Loucy (cell line): ENCODE measurements at regions not wholly inside any gene's neighbourhood (a gene's known extent, or its start where the extent isn't known, plus 50 kb on each side); places are given as distances from the start of the nearest gene placed in this dataset.

Source experiments
- EZH2phosphoT487 ChIP-seq: fragments of 200-600 bp; IDR thresholded peaks from 2 replicates; pipeline ENCODE4 v1.6.1; 2018; ENCODE audit warnings: antibody characterized with exemption, mild to moderate bottlenecking, moderate library complexity, borderline replicate concordance
- TF ChIP-seq, protein P1 (sequence below): fragments of 200-600 bp; sonication (generic); conservative IDR thresholded peaks from 2 replicates; pipeline ENCODE4 v1.5.1; 2014; ENCODE audit warnings: mild to moderate bottlenecking, antibody characterized with exemption, low read length

DNA sequence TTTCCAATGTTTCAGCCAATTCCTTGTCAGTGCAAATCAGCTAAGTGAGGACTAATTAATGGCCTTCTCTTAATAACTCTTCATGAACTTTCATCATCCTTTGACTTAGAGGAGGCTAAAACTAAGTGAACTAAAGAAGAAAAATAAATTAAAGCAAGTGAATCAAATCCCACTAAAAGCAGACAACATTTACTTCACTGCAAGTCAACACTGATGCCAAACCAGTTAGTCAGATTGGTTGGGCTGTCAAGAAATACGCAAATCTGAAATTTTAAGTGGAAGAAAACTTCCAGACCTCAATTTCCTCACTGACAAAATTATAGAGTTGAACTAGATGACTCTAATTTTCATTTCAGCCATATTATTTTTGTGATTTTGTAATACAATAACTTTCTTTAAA is 137.2 kb upstream of the PRLR start:
- TF ChIP-seq EZH2phosphoT487, result no peak
- TF ChIP-seq, protein P1, sequence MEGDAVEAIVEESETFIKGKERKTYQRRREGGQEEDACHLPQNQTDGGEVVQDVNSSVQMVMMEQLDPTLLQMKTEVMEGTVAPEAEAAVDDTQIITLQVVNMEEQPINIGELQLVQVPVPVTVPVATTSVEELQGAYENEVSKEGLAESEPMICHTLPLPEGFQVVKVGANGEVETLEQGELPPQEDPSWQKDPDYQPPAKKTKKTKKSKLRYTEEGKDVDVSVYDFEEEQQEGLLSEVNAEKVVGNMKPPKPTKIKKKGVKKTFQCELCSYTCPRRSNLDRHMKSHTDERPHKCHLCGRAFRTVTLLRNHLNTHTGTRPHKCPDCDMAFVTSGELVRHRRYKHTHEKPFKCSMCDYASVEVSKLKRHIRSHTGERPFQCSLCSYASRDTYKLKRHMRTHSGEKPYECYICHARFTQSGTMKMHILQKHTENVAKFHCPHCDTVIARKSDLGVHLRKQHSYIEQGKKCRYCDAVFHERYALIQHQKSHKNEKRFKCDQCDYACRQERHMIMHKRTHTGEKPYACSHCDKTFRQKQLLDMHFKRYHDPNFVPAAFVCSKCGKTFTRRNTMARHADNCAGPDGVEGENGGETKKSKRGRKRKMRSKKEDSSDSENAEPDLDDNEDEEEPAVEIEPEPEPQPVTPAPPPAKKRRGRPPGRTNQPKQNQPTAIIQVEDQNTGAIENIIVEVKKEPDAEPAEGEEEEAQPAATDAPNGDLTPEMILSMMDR, result no peak
